SH-SY5Y (cell line): ENCODE measurements at regions not wholly inside any gene's neighbourhood (a gene's known extent, or its start where the extent isn't known, plus 50 kb on each side); places are given as distances from the start of the nearest gene placed in this dataset.

Experiments used
- GATA2 ChIP-seq: IDR thresholded peaks from 2 replicates; pipeline ENCODE4 v1.6.1; 2011; ENCODE audit warnings: mild to moderate bottlenecking, low read depth, low read length
- GATA3 ChIP-seq: IDR thresholded peaks from 2 replicates; pipeline ENCODE4 v1.6.1; 2011; ENCODE audit warnings: low read depth, mild to moderate bottlenecking, low read length, moderate library complexity

GRCh38 chr19:34089566-34089965 is 82.7 kb upstream of the LSM14A start:
- no peak for TF ChIP-seq GATA3

- no peak for TF ChIP-seq GATA2
- TF ChIP-seq GATA3 = no peak
Observed at GRCh38 chr19:34094960-34095359, 77.3 kb upstream of the LSM14A start.

DNA sequence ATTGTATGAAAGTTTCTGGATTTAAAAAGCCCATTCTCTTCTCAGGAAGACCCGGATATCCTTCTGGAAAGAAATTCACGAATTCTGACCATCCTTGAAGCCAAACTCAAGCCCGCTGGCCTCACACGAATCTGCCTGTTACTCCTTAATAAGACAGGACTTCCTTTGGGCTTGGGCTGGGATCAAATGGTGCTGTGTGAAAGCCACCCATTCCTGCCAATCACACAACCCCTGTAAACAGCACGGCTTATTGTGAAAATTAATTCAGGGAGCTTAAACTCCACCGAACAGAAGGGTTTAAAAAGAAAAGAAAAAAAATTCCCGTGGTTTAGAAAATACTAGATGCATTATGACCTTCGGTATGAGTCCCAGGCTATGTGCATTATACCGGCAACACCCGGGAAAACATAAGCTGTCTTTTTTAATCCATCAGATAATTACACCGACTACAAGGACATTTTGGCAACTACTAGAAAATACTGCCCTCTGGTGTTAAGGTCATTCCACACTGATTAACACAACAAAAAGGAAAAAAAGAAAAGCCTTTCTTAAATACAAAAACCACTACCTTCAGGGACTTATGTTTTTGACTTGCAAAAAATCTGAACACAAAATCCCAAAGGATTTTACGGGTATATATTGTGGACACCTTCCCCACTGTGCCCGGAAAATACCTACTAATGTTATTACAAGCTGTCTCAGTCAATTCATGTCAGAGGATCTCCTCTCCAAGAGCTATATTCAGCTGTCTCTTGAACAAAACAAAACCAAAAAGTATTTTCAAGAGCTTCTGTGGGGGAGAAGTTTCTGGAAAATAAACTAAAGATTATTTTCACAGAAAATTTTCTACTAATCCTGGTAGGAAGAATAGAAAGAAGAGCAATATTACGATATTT is 76.0 kb upstream of the LSM14A start:
- TF ChIP-seq GATA2 = no peak
- no peak for TF ChIP-seq GATA3

GRCh38 chr19:34104096-34104495 is 68.2 kb upstream of the LSM14A start:
- TF ChIP-seq GATA3 (no peak), GATA2 (no peak)

DNA sequence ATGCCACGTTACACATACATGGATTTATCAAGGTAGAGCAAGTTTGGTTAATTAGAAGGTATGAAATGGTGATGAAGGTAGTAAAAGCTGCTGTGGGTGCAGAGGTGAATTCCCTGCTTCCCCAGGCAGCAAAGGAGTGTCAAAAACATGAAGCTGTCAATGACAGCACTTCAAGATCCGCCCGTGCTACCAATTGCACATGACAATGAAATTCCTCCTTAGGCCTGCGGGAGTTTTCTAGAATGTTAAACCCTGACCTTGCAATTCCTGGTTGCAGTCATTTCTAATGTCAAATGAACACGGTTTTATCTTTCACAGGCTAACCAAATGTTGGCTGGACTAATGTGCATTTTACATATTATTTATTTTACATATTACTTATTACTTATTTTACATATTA is 67.7 kb upstream of the LSM14A start:
- TF ChIP-seq GATA2 (no peak), GATA3 (no peak)

- TF ChIP-seq GATA3 (no peak), GATA2 (no peak)
Observed at GRCh38 chr19:34109596-34109995, 62.7 kb upstream of the LSM14A start.

DNA sequence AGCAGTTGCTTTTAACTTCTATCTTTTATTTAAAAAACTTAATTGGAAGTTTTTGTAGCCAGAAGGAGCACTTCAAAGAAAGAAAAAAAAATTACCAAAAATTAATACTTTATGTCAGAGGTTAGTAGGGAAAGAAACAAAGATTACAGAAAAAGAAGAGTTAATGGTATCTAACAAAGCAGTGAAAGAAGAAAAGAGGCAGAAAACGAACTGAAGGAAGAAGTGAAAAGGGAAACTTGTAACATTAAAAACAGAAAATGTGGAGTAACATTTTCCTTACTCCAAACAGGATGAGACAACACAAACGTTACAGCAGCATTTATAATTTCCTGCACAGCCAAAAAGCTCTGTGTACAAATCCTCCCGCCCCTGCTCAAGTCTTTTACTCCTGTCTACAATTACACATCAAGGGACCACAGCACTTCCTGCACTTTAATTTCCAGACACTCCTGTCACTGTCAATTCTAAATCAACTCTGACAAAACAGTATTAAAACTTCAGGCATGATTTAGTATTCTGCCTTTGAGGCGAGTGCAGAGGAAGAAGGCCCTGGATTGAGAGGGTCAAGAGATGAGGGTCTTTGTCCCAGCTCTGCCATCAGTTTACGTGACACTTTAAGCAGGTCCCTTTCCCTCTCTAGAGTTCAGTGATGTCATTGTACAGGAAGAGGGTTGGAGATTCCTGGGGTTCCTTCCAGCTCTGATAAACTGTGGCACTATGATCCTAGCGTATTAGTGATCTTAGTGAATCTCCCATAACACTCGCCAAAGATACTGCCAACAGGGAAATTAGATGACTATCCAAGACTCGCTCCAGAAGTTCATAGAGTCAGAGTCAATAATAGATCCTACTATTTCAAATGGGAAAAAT is 53.2 kb upstream of the LSM14A start:
- no peak for TF ChIP-seq GATA2
- TF ChIP-seq GATA3 = no peak

- TF ChIP-seq GATA2 (no peak), GATA3 (no peak)
Observed at GRCh38 chr19:34120141-34120540, 52.2 kb upstream of the LSM14A start.

DNA sequence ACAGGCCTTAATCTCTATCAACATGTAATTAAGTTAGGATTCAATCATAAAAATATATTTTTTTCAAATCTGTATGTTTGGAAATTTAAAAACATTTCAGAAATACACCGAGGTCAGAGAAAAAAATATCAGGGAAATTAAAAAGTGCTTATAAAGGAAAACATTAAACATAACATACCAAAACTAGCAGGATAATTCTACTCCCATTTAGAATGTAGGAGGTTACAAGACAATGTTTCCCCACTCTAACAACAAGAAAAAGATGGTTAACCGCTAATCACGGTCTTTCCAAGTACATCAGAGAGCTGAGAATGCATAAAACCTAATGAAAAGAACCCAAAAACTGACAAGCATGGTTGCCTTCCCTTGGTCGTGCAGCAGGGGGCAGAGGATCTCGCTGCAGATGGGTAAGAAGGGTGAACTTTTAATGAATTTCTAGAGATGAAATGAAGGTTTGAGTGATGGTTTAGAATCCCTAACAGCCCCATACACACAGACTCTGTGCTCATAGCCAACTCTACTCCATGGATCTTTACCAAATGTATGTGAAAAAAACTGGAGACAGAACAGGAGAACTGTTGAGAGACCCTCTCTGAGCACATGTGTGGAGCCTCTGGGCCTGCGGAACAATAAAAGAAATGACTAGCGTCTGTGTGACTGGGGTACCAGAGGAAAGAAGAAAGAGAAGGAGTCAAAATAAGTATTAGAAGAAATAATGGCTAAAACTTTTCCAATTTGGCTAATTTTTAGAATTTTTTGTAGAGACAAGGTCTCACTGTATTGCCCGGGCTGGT is 51.3 kb upstream of the LSM14A start:
- no peak for TF ChIP-seq GATA2
- no peak for TF ChIP-seq GATA3
